ENCODE measurements at regions not wholly inside any gene's neighbourhood (a gene's known extent, or its start where the extent isn't known, plus 50 kb on each side); places are given as distances from the start of the nearest gene placed in this dataset.

DNA sequence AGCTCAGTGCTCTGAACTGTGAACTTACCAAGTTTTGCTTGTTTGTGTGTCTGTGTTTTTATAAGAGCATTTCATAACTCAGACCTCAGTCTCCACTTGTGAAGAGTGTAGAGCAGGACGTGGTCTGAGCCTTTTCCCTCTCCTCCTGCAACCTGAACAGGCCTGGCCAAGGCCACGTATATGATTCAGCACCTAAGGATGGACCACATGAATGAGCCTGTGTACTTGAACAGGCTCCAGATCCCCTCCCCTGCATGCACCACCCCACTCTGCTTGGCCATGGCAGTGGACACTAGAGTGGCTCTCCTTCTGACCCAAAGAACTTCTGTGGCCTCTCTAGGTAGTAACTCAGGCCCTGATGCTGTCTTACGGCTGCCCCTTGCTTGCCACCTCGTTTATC, 125.9 kb upstream of the FSTL4 start:
- TF ChIP-seq, protein P1, sequence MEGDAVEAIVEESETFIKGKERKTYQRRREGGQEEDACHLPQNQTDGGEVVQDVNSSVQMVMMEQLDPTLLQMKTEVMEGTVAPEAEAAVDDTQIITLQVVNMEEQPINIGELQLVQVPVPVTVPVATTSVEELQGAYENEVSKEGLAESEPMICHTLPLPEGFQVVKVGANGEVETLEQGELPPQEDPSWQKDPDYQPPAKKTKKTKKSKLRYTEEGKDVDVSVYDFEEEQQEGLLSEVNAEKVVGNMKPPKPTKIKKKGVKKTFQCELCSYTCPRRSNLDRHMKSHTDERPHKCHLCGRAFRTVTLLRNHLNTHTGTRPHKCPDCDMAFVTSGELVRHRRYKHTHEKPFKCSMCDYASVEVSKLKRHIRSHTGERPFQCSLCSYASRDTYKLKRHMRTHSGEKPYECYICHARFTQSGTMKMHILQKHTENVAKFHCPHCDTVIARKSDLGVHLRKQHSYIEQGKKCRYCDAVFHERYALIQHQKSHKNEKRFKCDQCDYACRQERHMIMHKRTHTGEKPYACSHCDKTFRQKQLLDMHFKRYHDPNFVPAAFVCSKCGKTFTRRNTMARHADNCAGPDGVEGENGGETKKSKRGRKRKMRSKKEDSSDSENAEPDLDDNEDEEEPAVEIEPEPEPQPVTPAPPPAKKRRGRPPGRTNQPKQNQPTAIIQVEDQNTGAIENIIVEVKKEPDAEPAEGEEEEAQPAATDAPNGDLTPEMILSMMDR (IDR thresholded peaks at IDR 0.05) = no peak
- TF ChIP-seq POLR2A (IDR thresholded peaks at IDR 0.05) = no peak

All from testis (tissue), 2 donors.